Liver (tissue), 3 donors: ENCODE measurements at regions not wholly inside any gene's neighbourhood (a gene's known extent, or its start where the extent isn't known, plus 50 kb on each side); places are given as distances from the start of the nearest gene placed in this dataset.

ENCODE experiments used
- GABPA ChIP-seq, 2 donors: IDR thresholded peaks in 1 of 2; conservative IDR thresholded peaks in 1 of 2; 2 replicates each; pipeline ENCODE4 v1.6.1; 2016; ENCODE audit warnings: antibody characterized with exemption in 2 of 2, mild to moderate bottlenecking in 1 of 2, moderate library complexity in 1 of 2
- HNF4A ChIP-seq, 2 donors: conservative IDR thresholded peaks; 2 replicates each; pipeline ENCODE4 v1.6.1; 2016; ENCODE audit warnings: antibody characterized with exemption in 2 of 2, mild to moderate bottlenecking in 2 of 2
- JUND ChIP-seq, 2 donors: IDR thresholded peaks; 2 replicates each; pipeline ENCODE4 v1.6.1; 2016; ENCODE audit warnings: antibody characterized with exemption in 2 of 2
- TAF1 ChIP-seq: conservative IDR thresholded peaks from 2 replicates; pipeline ENCODE4 v1.6.1; 2016; ENCODE audit warnings: antibody characterized with exemption, mild to moderate bottlenecking
- YY1 ChIP-seq: IDR thresholded peaks from 2 replicates; pipeline ENCODE4 v1.6.1; 2016; ENCODE audit warnings: antibody characterized with exemption, mild to moderate bottlenecking
- TF ChIP-seq, protein P1 (sequence below): fragments of 150-350 bp; IDR thresholded peaks from 2 replicates; pipeline ENCODE4 v1.5.1; 2017; ENCODE audit warnings: improper control_type of control experiment, low read depth, low read length; ENCODE audit not compliant: missing input control
- TF ChIP-seq, protein P2 (sequence below): IDR thresholded peaks from 2 replicates; pipeline ENCODE4 v1.6.1; 2016; ENCODE audit warnings: antibody characterized with exemption
- TF ChIP-seq, protein P3 (sequence below): IDR thresholded peaks from 2 replicates; pipeline ENCODE4 v1.6.1; 2016; ENCODE audit warnings: antibody characterized with exemption, mild to moderate bottlenecking
- donor health status: healthy.
- donor health status: healthy.

DNA sequence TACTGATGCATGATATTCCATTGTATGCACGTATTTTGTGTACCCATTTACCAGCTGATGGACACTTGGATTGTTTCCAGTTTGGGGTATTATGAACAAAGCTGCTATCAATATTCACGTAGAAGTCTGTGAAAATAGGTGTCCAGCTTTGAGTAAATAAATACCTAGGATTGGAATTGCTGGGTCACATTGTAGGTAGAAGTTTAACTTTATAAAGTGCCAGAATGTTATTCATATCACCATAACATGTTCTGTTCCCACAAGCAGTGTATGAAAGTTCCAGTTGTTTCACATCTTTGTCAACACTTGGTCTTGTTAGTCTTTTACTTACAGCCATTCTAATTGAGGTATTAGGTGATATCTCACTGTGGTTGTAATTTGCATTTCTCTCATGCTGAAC, 108.0 kb upstream of the METAP2 start:
- TF ChIP-seq HNF4A (conservative IDR thresholded peaks at IDR 0.05), result no peak
- TF ChIP-seq, protein P1, sequence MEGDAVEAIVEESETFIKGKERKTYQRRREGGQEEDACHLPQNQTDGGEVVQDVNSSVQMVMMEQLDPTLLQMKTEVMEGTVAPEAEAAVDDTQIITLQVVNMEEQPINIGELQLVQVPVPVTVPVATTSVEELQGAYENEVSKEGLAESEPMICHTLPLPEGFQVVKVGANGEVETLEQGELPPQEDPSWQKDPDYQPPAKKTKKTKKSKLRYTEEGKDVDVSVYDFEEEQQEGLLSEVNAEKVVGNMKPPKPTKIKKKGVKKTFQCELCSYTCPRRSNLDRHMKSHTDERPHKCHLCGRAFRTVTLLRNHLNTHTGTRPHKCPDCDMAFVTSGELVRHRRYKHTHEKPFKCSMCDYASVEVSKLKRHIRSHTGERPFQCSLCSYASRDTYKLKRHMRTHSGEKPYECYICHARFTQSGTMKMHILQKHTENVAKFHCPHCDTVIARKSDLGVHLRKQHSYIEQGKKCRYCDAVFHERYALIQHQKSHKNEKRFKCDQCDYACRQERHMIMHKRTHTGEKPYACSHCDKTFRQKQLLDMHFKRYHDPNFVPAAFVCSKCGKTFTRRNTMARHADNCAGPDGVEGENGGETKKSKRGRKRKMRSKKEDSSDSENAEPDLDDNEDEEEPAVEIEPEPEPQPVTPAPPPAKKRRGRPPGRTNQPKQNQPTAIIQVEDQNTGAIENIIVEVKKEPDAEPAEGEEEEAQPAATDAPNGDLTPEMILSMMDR, result no peak
- TF ChIP-seq, protein P2, sequence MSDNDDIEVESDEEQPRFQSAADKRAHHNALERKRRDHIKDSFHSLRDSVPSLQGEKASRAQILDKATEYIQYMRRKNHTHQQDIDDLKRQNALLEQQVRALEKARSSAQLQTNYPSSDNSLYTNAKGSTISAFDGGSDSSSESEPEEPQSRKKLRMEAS, result no peak
- TF ChIP-seq GABPA (IDR thresholded peaks at IDR 0.05 in 1 of 2, conservative IDR thresholded peaks at IDR 0.05 in 1 of 2), result no peak
- TF ChIP-seq YY1, result no peak
- no peak for TF ChIP-seq TAF1
- TF ChIP-seq, protein P3, sequence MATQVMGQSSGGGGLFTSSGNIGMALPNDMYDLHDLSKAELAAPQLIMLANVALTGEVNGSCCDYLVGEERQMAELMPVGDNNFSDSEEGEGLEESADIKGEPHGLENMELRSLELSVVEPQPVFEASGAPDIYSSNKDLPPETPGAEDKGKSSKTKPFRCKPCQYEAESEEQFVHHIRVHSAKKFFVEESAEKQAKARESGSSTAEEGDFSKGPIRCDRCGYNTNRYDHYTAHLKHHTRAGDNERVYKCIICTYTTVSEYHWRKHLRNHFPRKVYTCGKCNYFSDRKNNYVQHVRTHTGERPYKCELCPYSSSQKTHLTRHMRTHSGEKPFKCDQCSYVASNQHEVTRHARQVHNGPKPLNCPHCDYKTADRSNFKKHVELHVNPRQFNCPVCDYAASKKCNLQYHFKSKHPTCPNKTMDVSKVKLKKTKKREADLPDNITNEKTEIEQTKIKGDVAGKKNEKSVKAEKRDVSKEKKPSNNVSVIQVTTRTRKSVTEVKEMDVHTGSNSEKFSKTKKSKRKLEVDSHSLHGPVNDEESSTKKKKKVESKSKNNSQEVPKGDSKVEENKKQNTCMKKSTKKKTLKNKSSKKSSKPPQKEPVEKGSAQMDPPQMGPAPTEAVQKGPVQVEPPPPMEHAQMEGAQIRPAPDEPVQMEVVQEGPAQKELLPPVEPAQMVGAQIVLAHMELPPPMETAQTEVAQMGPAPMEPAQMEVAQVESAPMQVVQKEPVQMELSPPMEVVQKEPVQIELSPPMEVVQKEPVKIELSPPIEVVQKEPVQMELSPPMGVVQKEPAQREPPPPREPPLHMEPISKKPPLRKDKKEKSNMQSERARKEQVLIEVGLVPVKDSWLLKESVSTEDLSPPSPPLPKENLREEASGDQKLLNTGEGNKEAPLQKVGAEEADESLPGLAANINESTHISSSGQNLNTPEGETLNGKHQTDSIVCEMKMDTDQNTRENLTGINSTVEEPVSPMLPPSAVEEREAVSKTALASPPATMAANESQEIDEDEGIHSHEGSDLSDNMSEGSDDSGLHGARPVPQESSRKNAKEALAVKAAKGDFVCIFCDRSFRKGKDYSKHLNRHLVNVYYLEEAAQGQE, result no peak
- no peak for TF ChIP-seq JUND (IDR thresholded peaks at IDR 0.05)
